Vagina (tissue), 2 donors: ENCODE measurements at regions not wholly inside any gene's neighbourhood (a gene's known extent, or its start where the extent isn't known, plus 50 kb on each side); places are given as distances from the start of the nearest gene placed in this dataset.

ENCODE experiments used
- CTCF ChIP-seq, 3 experiments: fragments of 450-650 bp in 2 of 3; fragments of 200-600 bp in 1 of 3; sonication (generic) in 1 of 3; IDR thresholded peaks; one replicate each; pipeline ENCODE4 v1.5.1; 2017 to 2019; ENCODE audit warnings: antibody characterized with exemption in 3 of 3, mild to moderate bottlenecking in 2 of 3, moderate library complexity in 2 of 3
- POLR2A ChIP-seq, 2 donors: fragments of 450-650 bp; IDR thresholded peaks; one replicate each; pipeline ENCODE4 v1.6.1; 2017; ENCODE audit warnings: antibody characterized with exemption in 2 of 2, mild to moderate bottlenecking in 2 of 2, moderate library complexity in 2 of 2
- POLR2AphosphoS5 ChIP-seq, 2 donors: sonication (generic); formaldehyde crosslinking; IDR thresholded peaks; one replicate each; pipeline ENCODE4 v1.9.0; 2017; ENCODE audit warnings: antibody characterized with exemption in 2 of 2, mild to moderate bottlenecking in 2 of 2, low read depth in 1 of 2; ENCODE audit not compliant: insufficient read depth in 1 of 2

- TF ChIP-seq POLR2A (IDR thresholded peaks at IDR 0.05) (no peak), CTCF (IDR thresholded peaks at IDR 0.05) (no peak), POLR2AphosphoS5 (IDR thresholded peaks at IDR 0.05; ENCODE audit: insufficient read depth in 1 of 2, low read depth in 1 of 2) (no peak)
Observed at GRCh38 chr7:96781919-96782318, 72.3 kb upstream of the SEM1 start.
